ENCODE measurements at regions not wholly inside any gene's neighbourhood (a gene's known extent, or its start where the extent isn't known, plus 50 kb on each side); places are given as distances from the start of the nearest gene placed in this dataset.

- no peak for DNase-seq
These were observed 98.3 kb upstream of the PRSS58 start for GRCh38 chr7:142356166-142356565.

GRCh38 chr7:142355328-142355727 is 97.5 kb upstream of the PRSS58 start:
- no peak for DNase-seq

- no peak for DNase-seq
These were observed 95.5 kb upstream of the PRSS58 start for GRCh38 chr7:142353147-142354060.

DNA sequence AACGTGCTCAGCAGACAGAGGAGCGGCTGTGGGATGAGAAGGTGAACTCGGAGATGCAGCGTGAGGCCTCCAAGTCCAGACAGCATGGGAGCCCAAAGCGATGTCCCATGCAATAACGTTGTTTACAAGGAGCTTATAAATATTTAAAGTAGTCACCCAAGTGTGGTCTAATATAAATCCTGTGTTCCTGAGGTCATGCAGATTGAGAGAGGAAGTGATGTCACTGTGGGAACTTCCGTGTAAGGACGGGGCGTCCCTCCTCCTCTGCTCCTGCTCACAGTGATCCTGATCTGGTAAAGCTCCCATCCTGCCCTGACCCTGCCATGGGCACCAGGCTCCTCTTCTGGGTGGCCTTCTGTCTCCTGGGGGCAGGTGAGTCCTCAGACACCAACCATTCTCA is 94.7 kb upstream of the PRSS58 start:
- peak; percentile 82 to 89 (median 88) for DNase-seq

- no peak for DNase-seq
These were observed 93.3 kb upstream of the PRSS58 start for GRCh38 chr7:142351145-142351544.

- no peak for DNase-seq
These were observed 92.0 kb upstream of the PRSS58 start for GRCh38 chr7:142349670-142350405.

DNA sequence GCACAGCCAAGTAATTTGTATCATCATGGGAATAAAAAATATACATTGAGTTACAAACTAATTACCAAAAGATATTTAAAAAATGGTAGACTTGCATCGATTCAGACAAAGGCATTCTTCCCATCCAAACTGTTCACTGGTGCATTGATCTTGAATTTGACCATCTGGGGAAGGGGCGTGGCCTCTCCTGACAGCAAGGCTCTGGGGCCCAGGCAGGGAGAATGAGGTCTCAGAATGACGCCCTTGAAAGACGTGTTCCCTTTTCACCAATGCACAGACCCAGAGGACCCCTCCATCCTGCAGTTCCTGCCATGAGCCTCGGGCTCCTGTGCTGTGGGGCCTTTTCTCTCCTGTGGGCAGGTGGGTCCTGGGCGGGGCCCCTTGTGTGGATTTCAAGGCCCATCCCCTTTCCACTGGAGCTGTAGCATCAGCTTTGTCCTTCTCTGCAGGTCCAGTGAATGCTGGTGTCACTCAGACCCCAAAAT is 91.1 kb upstream of the PRSS58 start:
- DNase-seq: no peak

- no peak for DNase-seq
These were observed 90.2 kb upstream of the PRSS58 start for GRCh38 chr7:142348100-142348499.

DNA sequence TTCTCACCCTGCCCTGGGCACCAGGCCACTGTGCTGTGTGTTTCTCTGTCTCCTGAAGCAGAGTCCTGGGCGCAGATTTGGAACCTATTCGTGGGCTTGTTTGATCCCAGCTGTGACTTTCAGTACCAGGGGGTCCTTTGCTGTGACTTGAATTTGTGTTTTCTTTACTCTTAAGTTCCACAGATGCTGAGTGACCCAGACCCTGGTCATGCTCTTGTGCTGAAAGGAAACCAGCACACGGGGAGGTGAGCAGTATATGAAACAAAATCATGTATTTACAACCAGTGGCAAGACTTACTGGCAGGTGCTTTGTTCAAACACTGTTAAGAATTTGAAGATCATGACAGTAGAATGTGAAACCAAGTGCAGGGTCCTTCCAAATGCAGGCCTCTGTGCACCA is 89.2 kb upstream of the PRSS58 start:
- no peak for DNase-seq

DNA sequence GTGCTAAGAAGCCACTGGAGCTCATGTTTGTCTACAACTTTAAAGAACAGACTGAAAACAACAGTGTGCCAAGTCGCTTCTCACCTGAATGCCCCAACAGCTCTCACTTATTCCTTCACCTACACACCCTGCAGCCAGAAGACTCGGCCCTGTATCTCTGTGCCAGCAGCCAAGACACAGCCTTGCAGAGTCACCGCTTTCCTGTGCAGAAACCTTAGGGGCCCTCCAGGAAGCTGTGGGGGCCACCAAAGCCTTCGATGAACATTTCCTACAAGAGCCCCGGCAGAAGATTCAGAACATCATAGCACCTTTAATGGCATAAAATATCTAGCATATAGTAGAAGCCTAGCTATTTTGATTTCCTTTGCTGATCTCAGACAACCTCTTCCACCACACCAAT is 88.0 kb upstream of the PRSS58 start:
- DNase-seq: no peak

DNA sequence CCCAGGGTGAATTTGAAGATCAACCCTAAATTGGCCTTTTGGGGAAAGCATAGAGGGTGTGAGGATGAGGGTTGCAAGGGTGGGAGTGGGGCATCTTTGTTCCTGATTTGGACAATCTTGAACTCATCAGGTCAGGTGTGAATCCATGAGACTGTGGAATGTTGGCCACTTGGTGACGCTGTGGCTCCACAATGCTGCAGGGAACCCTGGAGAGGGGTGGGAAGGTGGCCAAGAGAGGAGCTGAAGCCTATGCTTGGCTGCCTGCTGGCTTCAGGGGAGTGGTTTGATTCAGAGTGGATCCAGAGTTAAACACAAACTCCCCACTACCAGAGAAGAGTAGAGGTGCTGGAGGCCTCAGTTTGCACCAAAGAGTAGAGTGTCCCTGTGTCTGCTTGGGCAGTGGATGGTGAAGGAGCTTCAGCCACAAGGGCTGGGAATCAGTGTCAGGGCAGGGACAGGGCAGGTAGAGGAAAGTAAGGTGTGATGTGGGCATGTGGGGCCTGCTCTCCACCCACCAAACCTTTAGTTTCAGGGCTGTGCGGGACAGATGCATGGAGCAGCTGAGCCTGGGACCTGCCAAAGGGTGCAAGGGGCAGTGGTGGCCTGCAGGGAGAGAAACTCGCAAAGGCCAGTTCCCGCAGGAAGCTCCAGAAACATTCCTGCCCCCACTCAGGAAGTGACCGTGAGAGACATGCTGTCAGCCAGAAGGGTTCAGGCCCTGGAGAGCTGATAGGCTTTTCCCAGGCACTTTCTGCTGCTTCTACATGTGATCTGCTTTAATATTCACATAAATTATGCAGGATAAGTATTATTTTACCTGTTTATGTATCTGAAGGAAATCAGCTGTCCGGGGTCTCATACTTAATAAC is 81.0 kb upstream of the PRSS58 start:
- DNase-seq: no peak

- DNase-seq: no peak
These were observed 79.5 kb upstream of the PRSS58 start for GRCh38 chr7:142337054-142338001.

DNA sequence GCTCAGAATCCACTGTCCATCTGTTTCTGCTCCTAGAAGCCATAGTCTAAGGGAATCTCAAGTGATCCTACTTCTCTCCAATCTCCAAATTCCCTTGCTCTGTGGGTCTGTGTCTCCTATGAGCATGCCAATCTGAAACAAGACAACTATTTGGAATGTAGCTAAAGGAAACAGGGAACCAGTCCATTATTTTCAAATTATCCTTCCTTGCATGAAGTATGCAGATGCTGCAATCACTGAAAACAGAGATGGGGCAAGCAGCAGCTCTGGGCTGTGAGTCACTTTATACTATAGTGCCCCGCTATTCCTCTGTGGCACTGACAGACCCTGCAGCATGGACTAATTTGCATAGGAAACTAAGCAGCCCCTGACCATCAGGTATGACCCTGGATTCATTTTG is 76.9 kb upstream of the PRSS58 start:
- DNase-seq: no peak

DNA sequence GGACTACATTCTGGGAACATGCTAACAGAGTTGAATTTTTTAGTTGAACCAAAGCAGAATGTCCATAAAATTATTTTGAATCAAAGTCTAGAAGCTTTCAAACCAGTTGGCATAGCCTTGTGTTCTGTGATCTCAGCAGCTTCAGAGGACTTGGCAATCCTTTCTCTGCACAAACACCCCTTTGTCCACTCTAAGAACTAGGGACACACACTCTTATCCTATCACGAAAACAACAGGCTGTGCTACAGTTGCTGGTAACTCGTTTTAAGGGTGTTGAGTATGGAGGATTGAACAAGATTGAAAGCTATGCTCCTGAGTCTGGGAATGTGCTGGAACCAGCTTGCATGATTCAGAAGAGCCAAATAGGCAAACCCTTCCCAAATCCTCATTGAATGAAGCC is 76.4 kb upstream of the PRSS58 start:
- DNase-seq: no peak

DNA sequence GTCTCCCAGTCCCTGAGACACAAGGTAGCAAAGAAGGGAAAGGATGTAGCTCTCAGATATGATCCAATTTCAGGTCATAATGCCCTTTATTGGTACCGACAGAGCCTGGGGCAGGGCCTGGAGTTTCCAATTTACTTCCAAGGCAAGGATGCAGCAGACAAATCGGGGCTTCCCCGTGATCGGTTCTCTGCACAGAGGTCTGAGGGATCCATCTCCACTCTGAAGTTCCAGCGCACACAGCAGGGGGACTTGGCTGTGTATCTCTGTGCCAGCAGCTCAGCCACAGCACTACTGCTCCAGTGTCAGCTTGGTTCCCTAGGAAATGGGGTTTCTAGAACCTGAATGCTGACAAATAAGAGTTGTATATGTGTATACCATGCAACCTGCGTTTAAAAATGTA is 74.6 kb upstream of the PRSS58 start:
- DNase-seq: no peak

GRCh38 chr7:142331941-142332340 is 74.1 kb upstream of the PRSS58 start:
- DNase-seq: peak in 2 of 3 donors; percentile 18 to 45

DNA sequence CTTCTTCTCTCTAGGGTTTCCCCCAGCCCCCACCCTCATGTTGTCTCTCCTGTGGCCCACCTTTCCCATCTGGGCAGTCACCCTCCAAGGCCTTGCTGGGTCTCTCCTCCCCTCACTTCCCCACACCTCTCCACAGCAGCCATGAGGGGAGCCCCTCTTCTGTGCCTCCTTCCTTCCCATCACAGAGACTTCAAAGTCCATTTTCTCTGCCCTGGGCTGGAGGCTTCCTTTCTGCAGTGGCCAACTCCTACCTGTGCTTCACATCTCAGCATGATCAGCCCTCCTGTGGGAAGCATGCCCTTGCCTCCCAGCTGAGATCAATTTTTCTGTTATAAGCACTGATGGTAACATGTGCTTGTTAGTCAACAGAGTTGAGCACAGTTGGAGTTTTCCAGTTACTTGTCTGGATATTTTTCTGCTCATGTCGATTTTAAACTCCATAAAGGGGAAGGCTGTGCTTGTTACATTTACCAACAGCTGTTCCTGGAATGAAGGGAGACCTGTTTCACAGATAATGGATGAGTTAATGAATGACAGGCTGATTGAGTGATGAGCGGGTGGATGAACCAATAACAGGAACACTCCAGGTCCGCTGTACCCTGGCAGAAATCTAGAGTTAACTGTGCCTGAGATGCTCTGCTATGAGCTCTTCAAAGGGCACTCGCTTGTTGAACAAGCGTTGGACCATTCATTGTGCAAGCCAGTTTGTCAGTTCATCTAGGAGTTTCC is 71.4 kb upstream of the PRSS58 start:
- no peak for DNase-seq

- no peak for DNase-seq
These were observed 70.7 kb upstream of the PRSS58 start for GRCh38 chr7:142328551-142328950.

DNA sequence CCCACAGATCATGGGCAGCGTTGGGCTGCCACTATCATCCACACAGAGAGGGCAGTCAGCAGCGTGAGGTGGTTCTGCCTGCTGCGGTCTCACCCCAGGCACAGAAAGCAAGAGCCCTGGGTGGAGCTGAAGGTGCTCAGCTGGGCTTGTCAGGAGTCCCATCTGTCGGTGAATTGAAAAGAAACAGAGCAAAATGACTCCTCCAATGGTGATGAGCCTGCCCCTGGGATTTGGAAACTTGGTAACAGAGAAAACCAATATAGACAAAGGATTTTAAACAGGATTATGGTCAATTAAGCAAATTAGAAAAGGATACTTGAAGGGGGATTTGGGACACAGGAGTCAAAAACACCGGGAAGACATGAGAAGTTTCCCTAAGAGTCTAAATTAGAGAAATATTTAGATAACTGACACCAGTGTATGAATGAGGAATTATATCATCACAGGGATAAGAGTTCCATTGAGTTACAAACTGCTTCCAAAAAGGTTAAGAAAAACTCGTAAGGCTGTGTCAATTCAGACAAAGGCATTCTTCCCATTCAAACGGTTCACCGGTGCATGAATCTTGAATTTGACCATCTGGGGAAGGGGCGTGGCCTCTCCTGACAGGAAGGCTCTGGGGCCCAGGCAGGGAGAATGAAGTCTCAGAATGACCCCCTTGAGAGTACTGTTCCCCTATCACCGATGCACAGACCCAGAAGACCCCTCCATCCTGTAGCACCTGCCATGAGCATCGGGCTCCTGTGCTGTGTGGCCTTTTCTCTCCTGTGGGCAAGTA is 70.0 kb upstream of the PRSS58 start:
- DNase-seq: no peak

DNA sequence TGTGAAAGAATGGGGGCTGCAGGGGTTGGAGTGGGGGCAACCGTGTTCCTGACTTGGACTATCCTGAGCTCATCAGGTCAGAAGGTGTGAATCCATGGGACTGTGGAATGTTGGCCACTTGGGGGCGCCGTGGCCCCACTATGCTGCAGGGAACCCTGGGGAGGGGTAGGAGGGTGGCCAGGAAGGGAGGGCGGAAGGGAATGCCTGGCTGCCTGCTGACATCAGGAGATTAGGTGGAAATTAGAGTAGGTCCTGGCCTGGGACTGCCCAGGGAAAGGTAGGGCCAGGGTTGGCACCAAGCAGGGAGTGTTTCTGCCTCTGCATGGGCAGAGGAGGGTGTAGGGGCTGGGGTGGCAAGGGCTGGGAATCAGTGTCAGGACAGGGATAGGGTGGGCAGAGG is 65.8 kb upstream of the PRSS58 start:
- peak; percentile 33 to 70 (median 34) for DNase-seq
